Gastrocnemius medialis (tissue), 4 donors: ENCODE measurements at regions not wholly inside any gene's neighbourhood (a gene's known extent, or its start where the extent isn't known, plus 50 kb on each side); places are given as distances from the start of the nearest gene placed in this dataset.

Source experiments
- ATAC-seq, 2 donors: fragments of 150-250 bp; one replicate each; pipeline ENCODE4 v1.9.1; 2016
- DNase-seq, 2 donors: peaks; one replicate each; pipeline ENCODE4 v3.0.0-alpha.2; 2019
- H3K27ac ChIP-seq, 4 donors: fragments of 200-600 bp; sonication (generic); 1 replicate in 1 of 4; 2 replicates in 3 of 4; pipeline ENCODE4 v1.5.1; 2016 to 2018; ENCODE audit warnings: mild to moderate bottlenecking in 2 of 4, moderate library complexity in 1 of 4
- H3K27me3 ChIP-seq, 3 donors: fragments of 200-600 bp; sonication (generic) in 2 of 3; 1 replicate in 1 of 3; 2 replicates in 2 of 3; pipeline versions ENCODE4 v1.5.1 to v1.6.0; 2016 to 2019; ENCODE audit warnings: mild to moderate bottlenecking in 1 of 3, moderate library complexity in 1 of 3
- H3K36me3 ChIP-seq, 2 donors: fragments of 200-600 bp; sonication (generic) in 1 of 2; one replicate each; pipeline ENCODE4 v1.5.1; 2017 to 2018
- H3K4me1 ChIP-seq, 2 donors: fragments of 200-600 bp; sonication (generic) in 1 of 2; one replicate each; pipeline ENCODE4 v1.5.1; 2016 to 2017; ENCODE audit warnings: mild to moderate bottlenecking in 2 of 2
- H3K4me3 ChIP-seq, 4 donors: fragments of 200-600 bp; sonication (generic) in 3 of 4; 1 replicate in 1 of 4; 2 replicates in 3 of 4; pipeline ENCODE4 v1.5.1; 2016 to 2019; ENCODE audit warnings: mild to moderate bottlenecking in 2 of 4
- H3K9me3 ChIP-seq, 3 donors: fragments of 200-600 bp; sonication (generic) in 2 of 3; 1 replicate in 1 of 3; 2 replicates in 2 of 3; pipeline ENCODE4 v1.5.1; 2016 to 2019
- POLR2A ChIP-seq, 2 donors: fragments of 450-650 bp; IDR thresholded peaks; one replicate each; pipeline ENCODE4 v1.6.1; 2017; ENCODE audit warnings: antibody characterized with exemption in 2 of 2, mild to moderate bottlenecking in 2 of 2, moderate library complexity in 2 of 2
- in situ Hi-C, 4 donors: fragments of 200-750 bp; cut with MboI; loops; one replicate each; pipeline versions ENCODE4 v1.15.0 to v1.8.0; 2017; ENCODE audit warnings: low sequenced_read_pairs in 4 of 4
- intact Hi-C: fragments of 100-400 bp; cut with DNase I; formaldehyde crosslinking; loops from one replicate; pipeline ENCODE4 v1.15.1; 2023; ENCODE audit warnings: low total_unique reads
- TF ChIP-seq, protein P1 (sequence below), 5 experiments: fragments of 450-650 bp in 3 of 5; fragments of 200-600 bp in 2 of 5; sonication (generic) in 2 of 5; IDR thresholded peaks in 4 of 5; conservative IDR thresholded peaks in 1 of 5; 1 replicate in 4 of 5; 2 replicates in 1 of 5; pipeline ENCODE4 v1.5.1; 2016 to 2019; ENCODE audit warnings: antibody characterized with exemption in 5 of 5, mild to moderate bottlenecking in 3 of 5, moderate library complexity in 3 of 5

DNA sequence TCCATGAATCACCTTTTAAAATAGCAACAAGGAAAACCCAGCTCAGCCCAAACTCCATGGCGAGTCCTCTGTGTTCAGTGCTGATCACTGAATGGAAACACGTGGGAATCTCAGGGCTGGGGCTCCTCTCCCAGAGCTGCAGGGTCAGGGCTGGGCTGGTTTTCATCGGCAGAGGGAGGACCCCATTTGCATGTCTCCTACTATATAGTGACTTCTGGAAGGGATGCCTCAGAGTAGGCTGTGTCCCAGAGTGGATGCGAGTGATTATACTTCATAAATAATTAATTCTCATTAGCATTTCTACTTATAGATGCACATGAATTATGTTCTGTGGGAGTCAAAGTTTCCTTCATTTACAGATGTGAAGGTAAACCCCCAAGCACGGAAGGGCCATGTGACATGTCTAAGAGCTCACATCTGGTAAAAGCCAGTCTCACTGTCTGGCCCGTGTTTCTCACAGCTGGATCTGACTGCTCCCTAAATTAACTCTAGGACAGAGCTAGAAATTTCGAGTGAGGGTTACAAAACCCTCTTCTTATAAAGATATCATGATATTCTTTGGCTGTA is 685.0 kb downstream of the TMEM121 start:
- in situ Hi-C loops, result no loop called here

DNA sequence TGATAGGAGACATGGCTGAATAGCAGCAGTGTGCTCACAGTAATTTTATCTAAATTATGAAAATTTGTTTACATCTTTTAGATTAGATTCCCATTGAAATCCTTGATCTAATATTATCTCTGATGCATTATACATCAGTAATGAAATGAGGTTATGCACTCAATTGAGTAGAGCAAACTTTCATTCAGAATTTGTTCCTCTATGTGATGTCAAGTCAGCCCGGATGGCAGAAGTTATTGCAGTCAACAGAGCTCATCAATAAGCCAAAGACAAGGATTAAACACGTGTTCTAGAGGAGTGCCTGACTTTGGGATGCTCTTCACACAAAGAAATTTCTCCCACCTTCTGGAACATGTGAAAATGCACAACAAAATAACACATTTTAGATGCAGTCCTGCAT is 688.8 kb downstream of the TMEM121 start:
- DNase-seq, result no peak
- no peaks in the 10 kb centered on the region for H3K36me3 ChIP-seq
- H3K27ac ChIP-seq, result no peak overlapping the region
- H3K27me3 ChIP-seq, result no peaks in the 10 kb centered on the region
- in situ Hi-C loops (no loop called here), intact Hi-C loops (no loop called here)
- H3K4me1 ChIP-seq, result no peaks in the 10 kb centered on the region
- ATAC-seq, result no peak
- no peaks in the 10 kb centered on the region for H3K9me3 ChIP-seq
- H3K4me3 ChIP-seq, result no peak overlapping the region
- TF ChIP-seq POLR2A (IDR thresholded peaks at IDR 0.05), result no peak
- TF ChIP-seq, protein P1, sequence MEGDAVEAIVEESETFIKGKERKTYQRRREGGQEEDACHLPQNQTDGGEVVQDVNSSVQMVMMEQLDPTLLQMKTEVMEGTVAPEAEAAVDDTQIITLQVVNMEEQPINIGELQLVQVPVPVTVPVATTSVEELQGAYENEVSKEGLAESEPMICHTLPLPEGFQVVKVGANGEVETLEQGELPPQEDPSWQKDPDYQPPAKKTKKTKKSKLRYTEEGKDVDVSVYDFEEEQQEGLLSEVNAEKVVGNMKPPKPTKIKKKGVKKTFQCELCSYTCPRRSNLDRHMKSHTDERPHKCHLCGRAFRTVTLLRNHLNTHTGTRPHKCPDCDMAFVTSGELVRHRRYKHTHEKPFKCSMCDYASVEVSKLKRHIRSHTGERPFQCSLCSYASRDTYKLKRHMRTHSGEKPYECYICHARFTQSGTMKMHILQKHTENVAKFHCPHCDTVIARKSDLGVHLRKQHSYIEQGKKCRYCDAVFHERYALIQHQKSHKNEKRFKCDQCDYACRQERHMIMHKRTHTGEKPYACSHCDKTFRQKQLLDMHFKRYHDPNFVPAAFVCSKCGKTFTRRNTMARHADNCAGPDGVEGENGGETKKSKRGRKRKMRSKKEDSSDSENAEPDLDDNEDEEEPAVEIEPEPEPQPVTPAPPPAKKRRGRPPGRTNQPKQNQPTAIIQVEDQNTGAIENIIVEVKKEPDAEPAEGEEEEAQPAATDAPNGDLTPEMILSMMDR (IDR thresholded peaks at IDR 0.05 in 4 of 5, conservative IDR thresholded peaks at IDR 0.05 in 1 of 5), result no peak

More for the DNA sequence above, 685.0 kb downstream of the TMEM121 start:
- Histone ChIP-seq H3K27ac (no peak overlapping the region), H3K9me3 (no peaks in the 10 kb centered on the region), H3K36me3 (no peaks in the 10 kb centered on the region), H3K4me1 (no peaks in the 10 kb centered on the region), H3K4me3 (no peak overlapping the region), H3K27me3 (no peaks in the 10 kb centered on the region)
- ATAC-seq (no peak), DNase-seq (no peak)
- intact Hi-C loops, result no loop called here
- TF ChIP-seq POLR2A (IDR thresholded peaks at IDR 0.05), result no peak
- TF ChIP-seq, protein P1 (IDR thresholded peaks at IDR 0.05 in 4 of 5, conservative IDR thresholded peaks at IDR 0.05 in 1 of 5), result no peak

DNA sequence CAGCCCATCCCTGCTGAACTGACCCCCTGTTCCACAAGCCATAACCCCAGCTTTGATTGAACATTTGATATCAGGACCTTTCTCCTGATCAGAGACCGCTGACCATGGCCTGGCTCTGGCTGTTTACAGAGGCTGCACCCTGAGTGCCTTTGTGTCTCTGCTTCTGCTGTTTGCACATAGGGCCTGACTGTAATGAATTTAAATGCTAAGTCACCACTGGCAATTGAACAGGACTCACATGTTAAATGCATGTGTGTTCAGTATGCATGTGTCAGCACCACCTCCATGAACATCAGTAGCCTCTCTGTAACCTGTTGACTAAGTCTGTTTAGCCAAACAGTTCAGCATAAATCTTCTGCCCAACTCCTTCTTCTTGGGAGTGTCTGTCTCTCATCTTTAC is 690.3 kb downstream of the TMEM121 start:
- Histone ChIP-seq H3K27me3 (no peaks in the 10 kb centered on the region), H3K9me3 (no peaks in the 10 kb centered on the region), H3K27ac (no peak overlapping the region), H3K36me3 (no peaks in the 10 kb centered on the region), H3K4me1 (no peaks in the 10 kb centered on the region), H3K4me3 (no peak overlapping the region)
- DNase-seq (no peak), ATAC-seq (no peak)
- in situ Hi-C loops (no loop called here), intact Hi-C loops (no loop called here)
- TF ChIP-seq, protein P1 (IDR thresholded peaks at IDR 0.05 in 4 of 5, conservative IDR thresholded peaks at IDR 0.05 in 1 of 5), result no peak
- no peak for TF ChIP-seq POLR2A (IDR thresholded peaks at IDR 0.05)

DNA sequence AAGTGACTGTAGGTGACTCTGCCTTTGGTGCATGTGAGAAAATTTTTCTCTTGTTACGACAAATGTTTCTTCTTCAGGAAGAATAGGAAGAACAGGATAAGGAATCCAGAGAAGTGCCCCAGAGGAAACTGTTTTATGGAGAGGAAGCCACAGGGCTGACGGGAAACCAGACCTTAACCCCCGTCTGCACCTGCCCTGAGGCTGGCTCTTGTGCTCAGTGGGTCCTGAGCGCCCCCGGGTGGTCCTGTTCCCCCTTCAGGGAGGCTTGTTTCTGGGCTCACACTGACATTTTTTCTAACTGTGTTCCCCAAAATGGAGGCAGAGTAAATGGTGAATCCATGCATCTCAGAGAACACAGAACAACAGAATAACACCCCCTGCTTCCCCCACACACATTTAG is 691.8 kb downstream of the TMEM121 start:
- no peak overlapping the region for H3K27ac ChIP-seq
- no peaks in the 10 kb centered on the region for H3K9me3 ChIP-seq
- H3K4me1 ChIP-seq, result no peaks in the 10 kb centered on the region
- TF ChIP-seq, protein P1 (IDR thresholded peaks at IDR 0.05 in 4 of 5, conservative IDR thresholded peaks at IDR 0.05 in 1 of 5), result no peak
- no peak for TF ChIP-seq POLR2A (IDR thresholded peaks at IDR 0.05)
- in situ Hi-C loops, result no loop called here
- intact Hi-C loops, result no loop called here
- ATAC-seq (no peak), DNase-seq (no peak)
- H3K4me3 ChIP-seq, result no peak overlapping the region
- H3K27me3 ChIP-seq, result no peaks in the 10 kb centered on the region
- no peaks in the 10 kb centered on the region for H3K36me3 ChIP-seq

DNA sequence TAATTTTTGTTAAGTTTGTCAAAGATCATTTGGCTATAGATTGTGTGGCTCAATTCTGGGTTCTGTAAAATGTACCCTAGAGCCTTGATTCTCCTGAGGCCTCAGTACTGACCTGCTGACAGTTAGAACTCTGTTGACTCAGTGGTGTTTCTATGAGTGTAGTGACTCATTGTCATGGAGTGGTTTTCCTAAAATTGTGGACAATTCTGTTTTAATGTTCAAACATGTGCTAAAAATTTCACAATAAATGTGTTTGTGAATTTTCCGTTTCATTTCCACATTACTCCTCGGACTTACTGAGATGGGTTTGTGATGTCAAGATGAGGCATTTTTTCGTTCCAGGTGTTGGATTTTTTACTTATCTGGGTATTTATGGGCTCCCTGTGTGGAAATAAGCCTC is 695.9 kb downstream of the TMEM121 start:
- no peak for ATAC-seq
- H3K27me3 ChIP-seq, result no peaks in the 10 kb centered on the region
- no peaks in the 10 kb centered on the region for H3K9me3 ChIP-seq
- H3K27ac ChIP-seq, result no peak overlapping the region
- TF ChIP-seq, protein P1 (IDR thresholded peaks at IDR 0.05 in 4 of 5, conservative IDR thresholded peaks at IDR 0.05 in 1 of 5), result no peak
- TF ChIP-seq POLR2A (IDR thresholded peaks at IDR 0.05), result no peak
- no peaks in the 10 kb centered on the region for H3K4me1 ChIP-seq
- H3K36me3 ChIP-seq, result no peaks in the 10 kb centered on the region
- intact Hi-C loops, result no loop called here
- in situ Hi-C loops, result no loop called here
- no peak overlapping the region for H3K4me3 ChIP-seq
- no peak for DNase-seq
